Activated naive CD8-positive, alpha-beta T cell treated with anti-CD3 and anti-CD28 coated beads, Interleukin-2, amount 50 U/mL, for 24 hours (primary cell): ENCODE measurements at regions not wholly inside any gene's neighbourhood (a gene's known extent, or its start where the extent isn't known, plus 50 kb on each side); places are given as distances from the start of the nearest gene placed in this dataset.
"Not testable (repeated sequence)": the region's sequence is repeated elsewhere in the genome, so short reads cannot be mapped to it uniquely, and the experiment has no call there.

Source experiments
- ATAC-seq: fragments of 150-1000 bp; cut with Tn5 transposase; one replicate; pipeline ENCODE4 v1.10.0; 2021
- DNase-seq: peaks from one replicate; pipeline ENCODE4 v3.0.0; 2021
- H3K27ac Mint-ChIP-seq: one replicate; pipeline ENCODE4 v1.8.0; 2021; ENCODE audit warnings: mild to moderate bottlenecking, mixed read lengths
- H3K27me3 Mint-ChIP-seq: one replicate; pipeline ENCODE4 v1.8.0; 2021; ENCODE audit warnings: mixed read lengths
- H3K36me3 Mint-ChIP-seq: one replicate; pipeline ENCODE4 v1.8.0; 2021; ENCODE audit warnings: low read depth, mixed read lengths
- H3K4me1 Mint-ChIP-seq: one replicate; pipeline ENCODE4 v1.8.0; 2021; ENCODE audit warnings: mixed read lengths
- H3K4me3 Mint-ChIP-seq: one replicate; pipeline ENCODE4 v1.8.0; 2021; ENCODE audit warnings: mild to moderate bottlenecking, moderate library complexity, mixed read lengths
- H3K9me3 Mint-ChIP-seq: one replicate; pipeline ENCODE4 v1.8.0; 2021; ENCODE audit warnings: mixed read lengths

GRCh38 chr2:61597300-61598289 lies 59.4 kb upstream of the XPO1 start:
- DNase-seq (no peak), ATAC-seq (no peak)
- peaks cover 9% of the 10 kb centered on the region for H3K9me3 Mint-ChIP-seq
- no peak overlapping the region for H3K4me3 Mint-ChIP-seq
- peaks cover 5% of the 10 kb centered on the region for H3K4me1 Mint-ChIP-seq
- H3K27ac Mint-ChIP-seq, result no peak overlapping the region
- no peaks in the 10 kb centered on the region for H3K36me3 Mint-ChIP-seq
- peaks cover 6% of the 10 kb centered on the region for H3K27me3 Mint-ChIP-seq

GRCh38 chr2:61594201-61594600 lies 56.0 kb upstream of the XPO1 start:
- DNase-seq, H3K27me3 Mint-ChIP-seq, H3K4me3 Mint-ChIP-seq, H3K36me3 Mint-ChIP-seq, H3K27ac Mint-ChIP-seq, ATAC-seq, H3K9me3 Mint-ChIP-seq, H3K4me1 Mint-ChIP-seq: not testable (repeated sequence)

- H3K9me3 Mint-ChIP-seq, H3K27me3 Mint-ChIP-seq, DNase-seq, ATAC-seq, H3K27ac Mint-ChIP-seq, H3K36me3 Mint-ChIP-seq, H3K4me1 Mint-ChIP-seq, H3K4me3 Mint-ChIP-seq: not testable (repeated sequence)
These were observed 55.5 kb upstream of the XPO1 start for GRCh38 chr2:61593648-61594047.

GRCh38 chr2:61590214-61590613 lies 52.1 kb upstream of the XPO1 start:
- Mint-ChIP-seq H3K9me3 (peaks cover 9% of the 10 kb centered on the region), H3K36me3 (no peaks in the 10 kb centered on the region), H3K4me3 (no peak overlapping the region), H3K27me3 (peaks cover 8% of the 10 kb centered on the region), H3K4me1 (no peaks in the 10 kb centered on the region), H3K27ac (no peak overlapping the region)
- ATAC-seq (no peak), DNase-seq (no peak)

- H3K27ac Mint-ChIP-seq, result no peak overlapping the region
- ATAC-seq (no peak), DNase-seq (no peak)
- H3K9me3 Mint-ChIP-seq, result peaks cover 6% of the 10 kb centered on the region
- no peak overlapping the region for H3K4me3 Mint-ChIP-seq
- H3K4me1 Mint-ChIP-seq, result no peaks in the 10 kb centered on the region
- H3K27me3 Mint-ChIP-seq, result peaks cover 6% of the 10 kb centered on the region
- H3K36me3 Mint-ChIP-seq, result no peaks in the 10 kb centered on the region
These were observed 50.4 kb upstream of the XPO1 start for GRCh38 chr2:61588566-61588965.
